K562 (cell line): ENCODE measurements at regions not wholly inside any gene's neighbourhood (a gene's known extent, or its start where the extent isn't known, plus 50 kb on each side); places are given as distances from the start of the nearest gene placed in this dataset.

ENCODE experiments used
- FOXO4 ChIP-seq: fragments of 450-650 bp; formaldehyde crosslinking; IDR thresholded peaks from 2 replicates; pipeline ENCODE4 v1.4.0; 2020; ENCODE audit warnings: mild to moderate bottlenecking, moderate library complexity
- FUS ChIP-seq: fragments of 200-400 bp; formaldehyde crosslinking; optimal IDR thresholded peaks from 2 replicates; pipeline ENCODE3; 2017; ENCODE audit warnings: low read depth, low read length
- KLF13 ChIP-seq: fragments of 450-650 bp; IDR thresholded peaks from 2 replicates; pipeline ENCODE4 v1.6.1; 2016; ENCODE audit warnings: missing genetic modification characterization, low read depth, mild to moderate bottlenecking, missing compliant biosample characterization, moderate library complexity, borderline replicate concordance
- MAX ChIP-seq: sonication (generic); formaldehyde crosslinking; IDR thresholded peaks from 2 replicates; pipeline ENCODE4 v1.9.0; 2022; ENCODE audit warnings: mild to moderate bottlenecking, missing genetic modification reagents
- NFIC ChIP-seq: fragments of 450-650 bp; IDR thresholded peaks from 2 replicates; pipeline ENCODE4 v1.6.1; 2017; ENCODE audit warnings: mild to moderate bottlenecking, inconsistent platforms
- POLR2AphosphoS5 ChIP-seq: IDR thresholded peaks from 2 replicates; pipeline ENCODE4 v1.6.1; 2011; ENCODE audit warnings: mild to moderate bottlenecking, low read depth, low read length, moderate library complexity; ENCODE audit not compliant: control insufficient read depth, insufficient read depth
- RBM14 ChIP-seq: fragments of 200-400 bp; formaldehyde crosslinking; IDR thresholded peaks from 2 replicates; pipeline ENCODE4 v1.6.1; 2018; ENCODE audit warnings: low read depth, mild to moderate bottlenecking, low read length, moderate library complexity, borderline replicate concordance; ENCODE audit not compliant: insufficient read depth
- SMAD1 ChIP-seq: fragments of 150-350 bp; IDR thresholded peaks from 2 replicates; pipeline ENCODE4 v1.6.1; 2014; ENCODE audit warnings: low read length, low read depth; ENCODE audit not compliant: partially characterized antibody
- U2AF1 ChIP-seq: fragments of 200-400 bp; formaldehyde crosslinking; optimal IDR thresholded peaks from 2 replicates; pipeline ENCODE3; 2017; ENCODE audit warnings: mild to moderate bottlenecking, low read depth, low read length, moderate library complexity
- ZFP36 ChIP-seq: fragments of 150-350 bp; IDR thresholded peaks from 2 replicates; pipeline ENCODE4 v1.6.1; 2018; ENCODE audit warnings: low read length, low read depth; ENCODE audit not compliant: partially characterized antibody
- ZNF644 ChIP-seq: fragments of 200-800 bp; sonication (Bioruptor generic); IDR thresholded peaks from 2 replicates; pipeline ENCODE4 v1.6.1; 2016; ENCODE audit warnings: low read depth, missing genetic modification characterization, missing compliant biosample characterization
- TF ChIP-seq, protein P1 (sequence below): fragments of 450-650 bp; IDR thresholded peaks from 2 replicates; pipeline ENCODE4 v1.6.1; 2016; ENCODE audit warnings: low read depth, mild to moderate bottlenecking, moderate library complexity
- TF ChIP-seq, protein P2 (sequence below), 3 experiments: IDR thresholded peaks in 2 of 3; conservative IDR thresholded peaks in 1 of 3; 2 replicates each; pipeline ENCODE4 v1.5.1; 2011 to 2012; ENCODE audit warnings: low read length in 3 of 3, mild to moderate bottlenecking in 3 of 3, control low read depth in 2 of 3, improper control_type of control experiment in 1 of 3, inconsistent platforms in 1 of 3, low read depth in 1 of 3, mixed read lengths in 1 of 3, moderate library complexity in 1 of 3; ENCODE audit not compliant: insufficient read depth in 2 of 3
- TF ChIP-seq, protein P3 (sequence below): fragments of 450-650 bp; formaldehyde crosslinking; IDR thresholded peaks from 2 replicates; pipeline ENCODE4 v1.4.0; 2022; ENCODE audit warnings: mild to moderate bottlenecking, moderate library complexity

DNA sequence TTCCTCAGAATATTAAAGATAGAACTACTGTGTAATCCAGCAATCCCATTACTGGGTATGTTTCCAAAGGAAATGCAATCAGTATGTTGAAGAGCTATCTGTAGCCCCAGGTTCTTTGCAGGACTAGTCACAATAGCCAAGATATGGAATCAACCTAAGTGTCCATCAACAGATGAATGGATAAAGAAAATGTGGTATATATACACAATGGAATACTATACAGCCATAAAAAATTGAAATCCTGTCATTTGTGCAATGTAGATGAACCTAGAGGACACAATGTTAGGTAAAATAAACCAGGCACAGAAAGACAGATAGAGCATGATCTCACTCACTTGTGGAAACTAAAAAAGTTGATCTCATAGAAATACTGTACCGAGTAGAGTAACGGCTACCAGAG, 306.0 kb upstream of the MARCKS start:
- TF ChIP-seq MAX (no peak), ZFP36 (no peak), FUS (no peak), RBM14 (no peak), NFIC (no peak), FOXO4 (no peak), SMAD1 (no peak), U2AF1 (no peak), KLF13 (tag) (no peak), POLR2AphosphoS5 (no peak), ZNF644 (tag) (no peak)
- TF ChIP-seq, protein P1, sequence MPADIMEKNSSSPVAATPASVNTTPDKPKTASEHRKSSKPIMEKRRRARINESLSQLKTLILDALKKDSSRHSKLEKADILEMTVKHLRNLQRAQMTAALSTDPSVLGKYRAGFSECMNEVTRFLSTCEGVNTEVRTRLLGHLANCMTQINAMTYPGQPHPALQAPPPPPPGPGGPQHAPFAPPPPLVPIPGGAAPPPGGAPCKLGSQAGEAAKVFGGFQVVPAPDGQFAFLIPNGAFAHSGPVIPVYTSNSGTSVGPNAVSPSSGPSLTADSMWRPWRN: no peak
- TF ChIP-seq, protein P2, sequence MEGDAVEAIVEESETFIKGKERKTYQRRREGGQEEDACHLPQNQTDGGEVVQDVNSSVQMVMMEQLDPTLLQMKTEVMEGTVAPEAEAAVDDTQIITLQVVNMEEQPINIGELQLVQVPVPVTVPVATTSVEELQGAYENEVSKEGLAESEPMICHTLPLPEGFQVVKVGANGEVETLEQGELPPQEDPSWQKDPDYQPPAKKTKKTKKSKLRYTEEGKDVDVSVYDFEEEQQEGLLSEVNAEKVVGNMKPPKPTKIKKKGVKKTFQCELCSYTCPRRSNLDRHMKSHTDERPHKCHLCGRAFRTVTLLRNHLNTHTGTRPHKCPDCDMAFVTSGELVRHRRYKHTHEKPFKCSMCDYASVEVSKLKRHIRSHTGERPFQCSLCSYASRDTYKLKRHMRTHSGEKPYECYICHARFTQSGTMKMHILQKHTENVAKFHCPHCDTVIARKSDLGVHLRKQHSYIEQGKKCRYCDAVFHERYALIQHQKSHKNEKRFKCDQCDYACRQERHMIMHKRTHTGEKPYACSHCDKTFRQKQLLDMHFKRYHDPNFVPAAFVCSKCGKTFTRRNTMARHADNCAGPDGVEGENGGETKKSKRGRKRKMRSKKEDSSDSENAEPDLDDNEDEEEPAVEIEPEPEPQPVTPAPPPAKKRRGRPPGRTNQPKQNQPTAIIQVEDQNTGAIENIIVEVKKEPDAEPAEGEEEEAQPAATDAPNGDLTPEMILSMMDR (IDR thresholded peaks at IDR 0.05 in 2 of 3, conservative IDR thresholded peaks at IDR 0.05 in 1 of 3; ENCODE audit: insufficient read depth in 2 of 3, low read depth in 1 of 3, low read length in 3 of 3): no peak
- TF ChIP-seq, protein P3, sequence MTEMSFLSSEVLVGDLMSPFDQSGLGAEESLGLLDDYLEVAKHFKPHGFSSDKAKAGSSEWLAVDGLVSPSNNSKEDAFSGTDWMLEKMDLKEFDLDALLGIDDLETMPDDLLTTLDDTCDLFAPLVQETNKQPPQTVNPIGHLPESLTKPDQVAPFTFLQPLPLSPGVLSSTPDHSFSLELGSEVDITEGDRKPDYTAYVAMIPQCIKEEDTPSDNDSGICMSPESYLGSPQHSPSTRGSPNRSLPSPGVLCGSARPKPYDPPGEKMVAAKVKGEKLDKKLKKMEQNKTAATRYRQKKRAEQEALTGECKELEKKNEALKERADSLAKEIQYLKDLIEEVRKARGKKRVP (CRISPR knock-in tag): no peak
